BLaER1 treated with 17β-estradiol and CSF1 and Interleukin-3, amounts not matched to agents 10 nM and 100 nM (cell line): ENCODE measurements at regions not wholly inside any gene's neighbourhood (a gene's known extent, or its start where the extent isn't known, plus 50 kb on each side); places are given as distances from the start of the nearest gene placed in this dataset.

Experiments
- H3K27ac ChIP-seq, 11 experiments: shearing (Covaris generic); formaldehyde crosslinking; 2 replicates each; pipeline ENCODE4 v1.8.1; 2022
- H3K27me3 ChIP-seq, 11 experiments: shearing (Covaris generic); formaldehyde crosslinking; 2 replicates each; pipeline ENCODE4 v1.8.1; 2022
- H3K36me3 ChIP-seq, 11 experiments: shearing (Covaris generic); formaldehyde crosslinking; 2 replicates each; pipeline ENCODE4 v1.8.1; 2022
- H3K4me1 ChIP-seq, 10 experiments: shearing (Covaris generic); formaldehyde crosslinking; 2 replicates each; pipeline ENCODE4 v1.8.1; 2022
- H3K4me2 ChIP-seq, 11 experiments: shearing (Covaris generic); formaldehyde crosslinking; 2 replicates each; pipeline ENCODE4 v1.8.1; 2022
- H3K4me3 ChIP-seq, 10 experiments: shearing (Covaris generic); formaldehyde crosslinking; 2 replicates each; pipeline ENCODE4 v1.8.1; 2022
- H3K9ac ChIP-seq, 11 experiments: shearing (Covaris generic); formaldehyde crosslinking; 2 replicates each; pipeline ENCODE4 v1.8.1; 2022
- H3K9me3 ChIP-seq, 11 experiments: shearing (Covaris generic); formaldehyde crosslinking; replicated peaks in 1 of 11; 2 replicates each; pipeline ENCODE4 v1.8.1; 2022
- H4K20me1 ChIP-seq, 11 experiments: shearing (Covaris generic); formaldehyde crosslinking; 2 replicates each; pipeline ENCODE4 v1.8.1; 2022
- Cebpa-rat ChIP-seq, 11 experiments: shearing (Covaris generic); IDR thresholded peaks; 2 replicates each; pipeline ENCODE4 v1.8.1; 2022

- no peaks in the 10 kb centered on the region for H3K27me3 ChIP-seq
- no peaks in the 10 kb centered on the region for H3K36me3 ChIP-seq
- H3K4me1 ChIP-seq, result no peaks in the 10 kb centered on the region
- no peak overlapping the region for H3K4me3 ChIP-seq
- no peak for TF ChIP-seq Cebpa-rat (IDR thresholded peaks at IDR 0.05)
- no peak overlapping the region for H3K4me2 ChIP-seq
- no peak overlapping the region for H3K27ac ChIP-seq
- no peaks in the 10 kb centered on the region for H4K20me1 ChIP-seq
- no peak overlapping the region for H3K9ac ChIP-seq
- H3K9me3 ChIP-seq, result peaks cover 0 to 5% (median 0%) of the 10 kb centered on the region in 11 experiments; a peak in 1 of 22 replicates
Observed at GRCh38 chr9:14428781-14429230, 114.9 kb upstream of the NFIB start.

GRCh38 chr9:14427419-14427818 is 113.5 kb upstream of the NFIB start:
- no peaks in the 10 kb centered on the region for H4K20me1 ChIP-seq
- H3K27me3 ChIP-seq, result no peaks in the 10 kb centered on the region
- no peak overlapping the region for H3K4me2 ChIP-seq
- no peak overlapping the region for H3K27ac ChIP-seq
- no peaks in the 10 kb centered on the region for H3K36me3 ChIP-seq
- no peaks in the 10 kb centered on the region for H3K4me1 ChIP-seq
- no peak for TF ChIP-seq Cebpa-rat (IDR thresholded peaks at IDR 0.05)
- H3K4me3 ChIP-seq, result no peak overlapping the region
- H3K9ac ChIP-seq, result no peak overlapping the region
- H3K9me3 ChIP-seq, result peaks cover 0 to 5% (median 0%) of the 10 kb centered on the region in 11 experiments; a peak in 1 of 22 replicates

- TF ChIP-seq Cebpa-rat (IDR thresholded peaks at IDR 0.05), result no peak
- Histone ChIP-seq H3K9ac (no peak overlapping the region), H3K27me3 (no peaks in the 10 kb centered on the region), H3K9me3 (no peaks in the 10 kb centered on the region), H3K4me2 (no peak overlapping the region), H3K4me1 (no peaks in the 10 kb centered on the region), H4K20me1 (no peaks in the 10 kb centered on the region), H3K36me3 (no peaks in the 10 kb centered on the region), H3K4me3 (no peak overlapping the region), H3K27ac (no peak overlapping the region)
Observed at GRCh38 chr9:14424983-14425382, 111.0 kb upstream of the NFIB start.

GRCh38 chr9:14424289-14424688 is 110.3 kb upstream of the NFIB start:
- Histone ChIP-seq H3K4me1 (no peaks in the 10 kb centered on the region), H3K9me3 (no peaks in the 10 kb centered on the region), H3K4me2 (no peak overlapping the region), H3K27me3 (no peaks in the 10 kb centered on the region), H3K36me3 (no peaks in the 10 kb centered on the region), H3K9ac (no peak overlapping the region), H4K20me1 (no peaks in the 10 kb centered on the region), H3K27ac (no peak overlapping the region), H3K4me3 (no peak overlapping the region)
- TF ChIP-seq Cebpa-rat (IDR thresholded peaks at IDR 0.05), result no peak

- Histone ChIP-seq H3K4me1 (no peaks in the 10 kb centered on the region), H3K27me3 (no peaks in the 10 kb centered on the region), H3K36me3 (no peaks in the 10 kb centered on the region), H3K4me3 (no peak overlapping the region), H4K20me1 (no peaks in the 10 kb centered on the region), H3K4me2 (no peak overlapping the region), H3K9ac (no peak overlapping the region), H3K9me3 (no peaks in the 10 kb centered on the region), H3K27ac (no peak overlapping the region)
- TF ChIP-seq Cebpa-rat (IDR thresholded peaks at IDR 0.05), result no peak
Observed at GRCh38 chr9:14423815-14424261, 109.9 kb upstream of the NFIB start.

- no peak overlapping the region for H3K4me3 ChIP-seq
- no peaks in the 10 kb centered on the region for H4K20me1 ChIP-seq
- TF ChIP-seq Cebpa-rat (IDR thresholded peaks at IDR 0.05), result no peak
- H3K36me3 ChIP-seq, result no peaks in the 10 kb centered on the region
- H3K4me1 ChIP-seq, result no peaks in the 10 kb centered on the region; a peak in 1 of 20 replicates
- no peak overlapping the region for H3K9ac ChIP-seq
- H3K4me2 ChIP-seq, result no peak overlapping the region
- no peaks in the 10 kb centered on the region for H3K27me3 ChIP-seq
- H3K9me3 ChIP-seq, result no peaks in the 10 kb centered on the region
- no peak overlapping the region for H3K27ac ChIP-seq
Observed at GRCh38 chr9:14421291-14421690, 107.3 kb upstream of the NFIB start.

GRCh38 chr9:14418941-14419937 is 105.3 kb upstream of the NFIB start:
- no peaks in the 10 kb centered on the region for H4K20me1 ChIP-seq
- peaks cover 0 to 6% (median 0%) of the 10 kb centered on the region in 11 experiments; a peak in 1 of 22 replicates for H3K9me3 ChIP-seq
- H3K4me1 ChIP-seq, result no peaks in the 10 kb centered on the region; a peak in 1 of 20 replicates
- no peak overlapping the region for H3K27ac ChIP-seq
- no peak for TF ChIP-seq Cebpa-rat (IDR thresholded peaks at IDR 0.05)
- H3K27me3 ChIP-seq, result no peaks in the 10 kb centered on the region
- H3K4me3 ChIP-seq, result no peak overlapping the region
- H3K4me2 ChIP-seq, result no peak overlapping the region
- H3K36me3 ChIP-seq, result no peaks in the 10 kb centered on the region
- no peak overlapping the region for H3K9ac ChIP-seq

GRCh38 chr9:14418301-14418940 is 104.5 kb upstream of the NFIB start:
- Histone ChIP-seq H3K27me3 (no peaks in the 10 kb centered on the region), H3K4me2 (no peak overlapping the region), H4K20me1 (no peaks in the 10 kb centered on the region)

GRCh38 chr9:14417237-14417636 is 103.3 kb upstream of the NFIB start:
- no peak overlapping the region for H3K4me3 ChIP-seq
- TF ChIP-seq Cebpa-rat (IDR thresholded peaks at IDR 0.05), result no peak
- no peaks in the 10 kb centered on the region for H4K20me1 ChIP-seq
- H3K4me2 ChIP-seq, result no peak overlapping the region
- H3K4me1 ChIP-seq, result no peaks in the 10 kb centered on the region; a peak in 1 of 20 replicates
- H3K27ac ChIP-seq, result no peak overlapping the region
- H3K9ac ChIP-seq, result no peak overlapping the region
- H3K36me3 ChIP-seq, result no peaks in the 10 kb centered on the region
- peaks cover 0 to 6% (median 0%) of the 10 kb centered on the region in 11 experiments; a peak in 1 of 22 replicates for H3K9me3 ChIP-seq
- no peaks in the 10 kb centered on the region for H3K27me3 ChIP-seq

More at GRCh38 chr9:14418301-14418940, 104.5 kb upstream of the NFIB start:
- Histone ChIP-seq H3K36me3 (no peaks in the 10 kb centered on the region), H3K4me3 (no peak overlapping the region), H3K9me3 (peaks cover 0 to 6% (median 0%) of the 10 kb centered on the region in 11 experiments; a peak in 1 of 22 replicates), H3K27ac (no peak overlapping the region), H3K9ac (no peak overlapping the region), H3K4me1 (no peaks in the 10 kb centered on the region; a peak in 1 of 20 replicates)
- TF ChIP-seq Cebpa-rat (IDR thresholded peaks at IDR 0.05), result no peak
